Caco-2 (cell line): ENCODE measurements at regions not wholly inside any gene's neighbourhood (a gene's known extent, or its start where the extent isn't known, plus 50 kb on each side); places are given as distances from the start of the nearest gene placed in this dataset.

ENCODE experiments used
- BruUV-seq: library from RNA; stranded (reverse); fragments of 400-500 nt; replicated peaks from 2 replicates; lab custom pipeline; 2021; lab: Mats Ljungman, UMichigan
- CTCF ChIA-PET: fragments of 300-600 bp; sonication (Branson Sonifier 250); formaldehyde crosslinking; loops from one replicate; lab custom pipeline; 2022; ENCODE audit warnings: antibody characterized with exemption; lab: Charles Lee
- POLR2A ChIA-PET: fragments of 300-600 bp; sonication (Branson Sonifier 250); formaldehyde crosslinking; loops from one replicate; lab custom pipeline; 2022; ENCODE audit warnings: antibody characterized with exemption; lab: Charles Lee
- DNase-seq, 2 experiments: peaks; one replicate each; pipeline versions ENCODE4 v3.0.0 to v3.0.0-alpha.2; 2020 to 2022
- H3K27me3 ChIP-seq: replicated peaks from 2 replicates; pipeline ENCODE4 v1.6.0; 2011; ENCODE audit warnings: low read length; ENCODE audit not compliant: control insufficient read depth, insufficient read depth
- H3K36me3 ChIP-seq: 2 replicates; pipeline ENCODE4 v1.5.1; 2011; ENCODE audit warnings: low read length; ENCODE audit not compliant: control insufficient read depth, insufficient read depth
- H3K4me1 ChIP-seq: fragments of 250-450 bp; sonication (Bioruptor Pico); 2 replicates; pipeline ENCODE4 v1.5.1; 2020; ENCODE audit warnings: mild to moderate bottlenecking
- H3K4me3 ChIP-seq: 2 replicates; pipeline ENCODE4 v1.5.1; 2011; ENCODE audit warnings: low read depth, mild to moderate bottlenecking, control low read depth, low read length
- H3K9me3 ChIP-seq: fragments of 250-450 bp; sonication (Bioruptor Pico); 2 replicates; pipeline ENCODE4 v1.5.1; 2020; ENCODE audit warnings: mild to moderate bottlenecking, moderate library complexity
- H3K27ac Mint-ChIP-seq: one replicate; pipeline ENCODE4 v1.8.0; 2022; ENCODE audit warnings: mixed read lengths; ENCODE audit not compliant: unreplicated experiment
- H3K27me3 Mint-ChIP-seq: one replicate; pipeline ENCODE4 v1.8.0; 2022; ENCODE audit warnings: mixed read lengths; ENCODE audit not compliant: insufficient read depth, unreplicated experiment
- H3K36me3 Mint-ChIP-seq: one replicate; pipeline ENCODE4 v1.8.0; 2022; ENCODE audit warnings: mild to moderate bottlenecking, mixed read lengths; ENCODE audit not compliant: insufficient read depth, unreplicated experiment
- H3K4me1 Mint-ChIP-seq: one replicate; pipeline ENCODE4 v1.8.0; 2022; ENCODE audit warnings: low read depth, mixed read lengths; ENCODE audit not compliant: unreplicated experiment
- H3K4me3 Mint-ChIP-seq: one replicate; pipeline ENCODE4 v1.8.0; 2022; ENCODE audit warnings: mild to moderate bottlenecking, moderate library complexity, mixed read lengths; ENCODE audit not compliant: unreplicated experiment
- H3K9me3 Mint-ChIP-seq: one replicate; pipeline ENCODE4 v1.8.0; 2022; ENCODE audit warnings: mixed read lengths; ENCODE audit not compliant: unreplicated experiment
- CTCF ChIP-seq, 2 experiments: fragments of 200-600 bp in 1 of 2; IDR thresholded peaks; 1 replicate in 1 of 2; 2 replicates in 1 of 2; pipeline versions ENCODE4 v1.5.1 to v1.8.0; 2011 to 2022; ENCODE audit warnings: antibody characterized with exemption in 1 of 2, control low read depth in 1 of 2, inconsistent platforms in 1 of 2, low read depth in 1 of 2, low read length in 1 of 2, mild to moderate bottlenecking in 1 of 2, moderate library complexity in 1 of 2; ENCODE audit not compliant: insufficient read depth in 1 of 2, severe bottlenecking in 1 of 2, unreplicated experiment in 1 of 2
- intact Hi-C: fragments of 100-400 bp; cut with micrococcal nuclease; formaldehyde crosslinking; loops from one replicate; pipeline ENCODE4 v1.10.0; 2022; ENCODE audit not compliant: unreplicated experiment

- BruUV-seq = no TSS peak
- H3K4me1 ChIP-seq = no peaks in the 10 kb centered on the region
- Mint-ChIP-seq H3K27me3 (peaks cover 4% of the 10 kb centered on the region), H3K4me3 (no peak overlapping the region), H3K36me3 (no peaks in the 10 kb centered on the region), H3K27ac (no peak overlapping the region), H3K9me3 (no peaks in the 10 kb centered on the region), H3K4me1 (no peaks in the 10 kb centered on the region)
- no peak for DNase-seq
- no peaks in the 10 kb centered on the region for H3K36me3 ChIP-seq
- H3K4me3 ChIP-seq = no peak overlapping the region
- intact Hi-C loops = no loop called here
- no peaks in the 10 kb centered on the region for H3K27me3 ChIP-seq
- CTCF ChIA-PET = no interaction called here
- POLR2A ChIA-PET = no interaction called here
- H3K9me3 ChIP-seq = no peaks in the 10 kb centered on the region
- TF ChIP-seq CTCF (IDR thresholded peaks at IDR 0.05; ENCODE audit: insufficient read depth in 1 of 2, low read depth in 1 of 2, low read length in 1 of 2, severe bottlenecking in 1 of 2, unreplicated experiment in 1 of 2) = no peak
Observed at GRCh38 chr10:90042075-90042474, 340.7 kb downstream of the KIF20B start.

GRCh38 chr10:90047243-90047729 is 345.9 kb downstream of the KIF20B start:
- POLR2A ChIA-PET = no interaction called here
- TF ChIP-seq CTCF (IDR thresholded peaks at IDR 0.05; ENCODE audit: insufficient read depth in 1 of 2, low read depth in 1 of 2, low read length in 1 of 2, severe bottlenecking in 1 of 2, unreplicated experiment in 1 of 2) = no peak
- no peak overlapping the region for H3K27ac Mint-ChIP-seq

GRCh38 chr10:90051053-90051452 is 349.7 kb downstream of the KIF20B start:
- no peaks in the 10 kb centered on the region for H3K27me3 ChIP-seq
- H3K27me3 Mint-ChIP-seq = peaks cover 9% of the 10 kb centered on the region

More at GRCh38 chr10:90047243-90047729, 345.9 kb downstream of the KIF20B start:
- H3K4me1 Mint-ChIP-seq = no peaks in the 10 kb centered on the region
- no peak for DNase-seq
- no peaks in the 10 kb centered on the region for H3K9me3 Mint-ChIP-seq
- H3K4me3 ChIP-seq = no peak overlapping the region
- peaks cover 8% of the 10 kb centered on the region for H3K27me3 Mint-ChIP-seq
- CTCF ChIA-PET = no interaction called here
- H3K4me1 ChIP-seq = no peaks in the 10 kb centered on the region
- no peaks in the 10 kb centered on the region for H3K27me3 ChIP-seq
- intact Hi-C loops = no loop called here
- H3K36me3 ChIP-seq = no peaks in the 10 kb centered on the region
- BruUV-seq = no TSS peak
- no peaks in the 10 kb centered on the region for H3K9me3 ChIP-seq
- H3K36me3 Mint-ChIP-seq = no peaks in the 10 kb centered on the region
- H3K4me3 Mint-ChIP-seq = no peak overlapping the region

More at GRCh38 chr10:90051053-90051452, 349.7 kb downstream of the KIF20B start:
- H3K36me3 Mint-ChIP-seq = no peaks in the 10 kb centered on the region
- no peak overlapping the region for H3K27ac Mint-ChIP-seq
- Histone ChIP-seq H3K4me1 (no peaks in the 10 kb centered on the region), H3K9me3 (no peaks in the 10 kb centered on the region), H3K4me3 (no peak overlapping the region), H3K36me3 (no peaks in the 10 kb centered on the region)
- H3K9me3 Mint-ChIP-seq = no peaks in the 10 kb centered on the region
- no TSS peak for BruUV-seq
- intact Hi-C loops = no loop called here
- POLR2A ChIA-PET = no interaction called here
- DNase-seq = no peak
- CTCF ChIA-PET = no interaction called here
- TF ChIP-seq CTCF (IDR thresholded peaks at IDR 0.05; ENCODE audit: insufficient read depth in 1 of 2, low read depth in 1 of 2, low read length in 1 of 2, severe bottlenecking in 1 of 2, unreplicated experiment in 1 of 2) = no peak
- no peaks in the 10 kb centered on the region for H3K4me1 Mint-ChIP-seq
- no peak overlapping the region for H3K4me3 Mint-ChIP-seq
